ELR (cell line): ENCODE measurements at regions not wholly inside any gene's neighbourhood (a gene's known extent, or its start where the extent isn't known, plus 50 kb on each side); places are given as distances from the start of the nearest gene placed in this dataset.
A peak's percentile ranks its signal among the peaks of the same experiment; 100 is the strongest.
"Not testable (repeated sequence)": the region's sequence is repeated elsewhere in the genome, so short reads cannot be mapped to it uniquely, and the experiment has no call there.

Experiments used
- DNase-seq: peaks from one replicate; pipeline ENCODE4 v3.0.0-alpha.2; 2015; ENCODE audit warnings: low read depth

DNA sequence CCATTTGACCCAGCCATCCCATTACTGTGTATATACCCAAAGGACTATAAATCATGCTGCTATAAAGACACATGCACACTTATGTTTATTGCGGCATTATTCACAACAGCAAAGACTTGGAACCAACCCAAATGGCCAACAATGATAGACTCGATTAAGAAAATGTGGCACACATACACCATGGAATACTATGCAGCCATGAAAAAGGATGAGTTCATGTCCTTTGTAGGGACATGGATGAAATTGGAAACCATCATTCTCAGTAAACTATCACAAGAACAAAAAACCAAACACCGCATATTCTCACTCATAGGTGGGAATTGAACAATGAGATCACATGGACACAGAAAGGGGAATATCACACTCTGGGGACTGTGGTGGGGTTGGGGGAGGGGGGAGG, 242.7 kb upstream of the FOXF1 start:
- not testable (repeated sequence) for DNase-seq

DNA sequence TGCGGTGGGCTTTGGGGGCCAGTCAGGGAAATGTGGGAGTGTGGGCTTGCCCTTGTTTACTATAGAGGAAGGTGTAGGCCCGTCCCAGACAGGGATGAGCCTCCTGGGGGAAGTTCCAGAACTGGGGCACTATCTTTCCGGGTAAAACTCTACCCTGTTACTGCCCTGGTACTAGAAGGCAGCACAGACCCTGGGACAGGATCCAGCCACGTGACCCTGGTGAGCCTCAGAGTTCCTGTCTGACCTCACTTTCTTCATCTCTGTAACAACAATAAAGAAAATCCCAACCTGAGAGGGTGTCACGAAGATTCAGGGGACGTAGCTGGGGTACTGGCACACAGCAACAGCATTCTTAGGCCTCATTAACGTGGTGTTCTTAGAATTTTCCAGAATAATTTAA, 239.6 kb upstream of the FOXF1 start:
- no peak for DNase-seq

DNA sequence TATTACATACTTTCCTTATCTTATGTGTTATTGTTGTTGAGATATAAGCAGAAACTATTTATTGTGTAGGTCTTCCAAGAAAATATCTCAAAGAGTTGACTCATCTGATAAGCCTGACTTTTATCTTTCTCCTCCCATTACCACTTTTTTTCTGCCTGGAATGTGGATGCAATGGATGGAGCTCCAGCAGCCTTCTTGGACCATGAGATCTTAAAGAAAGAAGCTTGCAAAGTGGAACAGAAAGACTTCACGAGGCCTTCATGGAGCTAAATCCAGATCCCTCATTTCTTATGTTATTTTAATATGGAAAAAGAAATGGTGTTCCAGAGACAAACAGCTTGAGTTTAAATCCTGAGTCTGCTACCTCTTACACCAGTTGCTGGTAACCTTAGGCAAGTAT, 237.6 kb upstream of the FOXF1 start:
- DNase-seq: no peak

DNA sequence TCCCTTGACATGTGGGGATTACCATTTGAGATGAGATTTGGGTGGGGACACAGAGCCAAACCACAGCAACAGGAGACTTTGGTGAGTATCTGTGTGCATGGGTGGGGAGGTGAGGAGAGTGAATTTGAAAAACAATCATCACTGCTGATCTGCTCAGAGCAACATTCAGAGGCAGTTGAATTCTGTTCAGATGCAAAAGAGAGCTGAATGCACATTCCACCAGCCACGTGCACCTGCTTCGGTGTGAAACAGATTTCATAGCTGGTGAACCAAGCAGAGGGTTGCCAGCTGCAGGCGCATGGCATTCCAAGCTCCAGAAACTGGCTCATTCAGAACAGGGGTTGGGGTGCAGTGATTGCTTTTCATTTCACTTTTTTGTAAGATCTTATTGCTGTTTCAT, 233.1 kb upstream of the FOXF1 start:
- no peak for DNase-seq

DNA sequence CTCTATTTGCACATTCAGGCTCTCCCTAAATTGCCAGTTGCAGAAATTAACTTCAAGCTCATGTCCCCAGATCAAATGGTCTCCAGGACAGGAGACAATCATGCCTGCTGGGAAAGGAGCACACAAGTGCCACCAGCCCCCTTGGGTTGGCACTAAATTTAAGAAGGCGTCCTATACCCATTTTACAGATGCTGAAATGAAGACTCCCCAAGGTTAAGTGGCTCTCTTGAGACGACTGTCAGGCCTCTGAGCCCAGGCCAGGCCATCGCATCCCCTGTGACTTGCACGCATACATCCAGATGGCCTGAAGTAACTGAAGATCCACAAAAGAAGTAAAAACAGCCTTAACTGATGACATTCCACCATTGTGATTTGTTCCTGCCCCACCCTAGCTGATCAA, 232.5 kb upstream of the FOXF1 start:
- not testable (repeated sequence) for DNase-seq

DNA sequence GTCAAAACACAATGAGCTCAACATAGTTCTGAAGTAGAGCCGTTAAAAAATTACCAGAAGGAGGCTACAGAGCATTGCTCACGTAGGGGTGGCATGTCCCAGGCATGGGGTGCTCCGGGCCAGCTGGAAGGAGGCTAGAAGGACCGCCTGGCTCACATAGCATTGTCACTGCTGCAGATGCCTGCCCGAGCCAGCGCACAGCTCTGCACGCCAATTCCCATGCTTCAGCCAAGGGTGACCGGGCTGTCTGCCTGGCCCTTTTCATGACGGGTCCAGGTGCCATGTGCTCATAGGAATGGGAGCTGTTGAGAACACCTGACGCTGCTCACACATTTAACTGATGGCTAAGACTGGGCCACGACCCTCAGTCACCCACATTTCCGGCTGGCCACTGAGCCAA, 228.9 kb upstream of the FOXF1 start:
- no peak for DNase-seq

DNA sequence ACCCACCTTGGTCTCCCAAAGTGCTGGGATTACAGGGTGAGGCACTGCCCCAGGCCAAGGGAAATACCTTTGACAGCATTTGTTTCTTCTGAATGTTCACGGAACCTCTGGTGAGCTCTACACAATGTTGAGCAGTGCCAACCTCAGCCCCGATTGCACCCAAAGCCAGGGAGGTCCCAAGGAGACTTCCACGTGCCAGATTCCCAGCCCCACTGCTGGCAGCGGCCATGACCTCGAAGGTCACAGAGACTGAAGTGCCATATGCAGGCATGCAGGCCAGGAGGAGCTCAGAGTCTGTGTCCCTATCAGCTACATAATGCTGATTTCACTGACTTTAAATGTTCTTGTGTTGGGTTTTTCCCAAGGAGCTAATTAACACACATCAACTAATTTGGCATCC, 226.4 kb upstream of the FOXF1 start:
- no peak for DNase-seq

DNA sequence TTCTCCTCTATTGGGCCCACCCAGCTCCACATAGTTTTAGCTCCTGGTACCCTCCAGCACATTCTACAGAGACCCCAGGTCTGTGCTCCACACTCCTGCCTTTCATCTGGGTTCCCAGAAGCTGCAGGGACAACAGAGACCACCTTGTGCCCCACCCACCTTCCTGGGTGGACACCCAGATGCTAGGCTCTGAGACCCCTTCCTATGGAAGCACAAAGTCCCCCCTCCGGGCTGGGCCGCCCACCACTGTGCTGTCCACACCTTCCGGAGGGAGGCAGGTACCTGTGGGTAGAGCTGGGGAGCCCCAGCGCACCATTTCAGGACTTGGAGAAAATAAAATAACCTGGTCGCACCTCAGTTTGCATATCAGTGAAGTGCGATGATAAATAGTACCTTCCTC, 224.9 kb upstream of the FOXF1 start:
- DNase-seq: no peak

DNA sequence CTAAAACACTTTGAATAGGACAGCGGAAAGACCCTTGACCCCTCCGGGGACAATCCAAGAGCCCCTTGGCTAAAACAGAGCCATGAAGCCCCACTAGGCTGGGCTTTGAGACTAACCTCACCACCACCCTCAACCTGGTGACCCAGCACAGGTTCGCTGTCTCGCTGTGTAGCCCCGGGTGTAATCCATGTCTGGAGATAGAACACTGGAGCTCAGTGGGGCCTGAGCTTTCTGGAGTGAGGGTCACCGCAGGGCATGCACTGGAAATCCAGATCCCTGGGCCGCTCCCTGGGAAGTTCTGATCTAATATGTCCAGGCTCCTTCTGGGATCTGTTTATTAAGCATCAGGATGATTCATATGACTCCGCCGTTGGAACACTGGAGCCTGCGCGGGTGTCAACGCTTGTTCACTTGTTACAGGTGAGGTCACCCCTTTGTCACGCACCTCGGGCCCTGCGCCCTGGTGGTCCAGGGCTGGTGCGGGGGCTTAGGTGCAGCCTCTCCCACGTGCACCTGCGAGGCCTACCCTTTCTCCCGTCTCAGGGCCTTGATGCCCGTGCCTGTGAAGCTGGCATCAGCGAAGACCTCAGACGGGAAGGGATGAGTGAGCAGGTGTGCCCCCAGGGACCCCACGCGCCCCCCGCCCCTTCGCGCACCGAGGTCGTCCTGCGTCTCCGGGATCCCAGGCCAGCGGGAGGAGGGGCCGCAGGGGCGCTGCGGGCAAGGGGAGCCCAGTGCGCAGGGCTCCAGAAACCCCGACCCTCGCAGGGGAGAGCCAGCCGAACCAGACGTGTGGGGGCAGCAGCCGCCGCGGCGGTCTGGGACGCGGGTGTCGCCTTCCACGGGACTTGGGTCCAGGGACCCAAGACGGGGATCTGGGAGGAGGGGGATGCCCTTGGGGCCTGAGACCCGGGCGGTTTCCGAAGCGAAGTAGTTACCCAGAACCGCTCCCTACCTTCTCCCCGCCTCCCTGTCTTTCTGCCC, 224.1 kb upstream of the FOXF1 start:
- peak; percentile 62 for DNase-seq

DNA sequence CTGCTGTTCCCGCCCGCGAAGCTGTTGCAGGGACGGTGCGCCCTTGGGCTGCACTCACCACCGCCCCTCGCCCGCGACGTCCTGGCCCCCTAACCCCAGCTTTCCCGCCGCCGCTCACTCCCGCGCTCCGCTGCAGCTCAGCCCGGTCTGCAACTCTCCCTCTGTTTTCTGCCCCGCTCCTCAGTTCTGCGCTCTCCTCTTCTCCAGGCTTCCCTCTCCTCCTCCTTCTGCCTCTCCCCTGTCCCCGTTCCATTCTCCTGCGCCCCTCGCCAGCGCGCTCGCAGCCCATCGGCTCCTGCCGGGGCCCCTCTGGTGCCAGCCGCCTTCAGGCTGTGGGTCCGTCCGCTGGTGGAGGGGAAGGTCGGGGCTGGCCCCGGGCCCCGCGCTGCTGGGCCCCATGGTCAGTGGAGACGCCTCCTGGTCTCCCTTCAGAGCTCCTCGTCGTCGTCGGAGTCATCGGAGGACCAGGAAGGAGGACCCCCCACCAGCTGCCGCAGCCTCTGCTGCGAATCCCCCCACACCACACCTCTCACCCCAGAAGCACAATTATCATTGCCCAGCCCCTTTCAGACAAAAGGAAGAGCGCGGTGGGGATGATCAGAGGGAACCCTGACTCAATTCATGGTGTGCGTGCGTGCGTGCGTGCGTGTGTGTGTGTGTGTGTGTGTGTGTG, 223.2 kb upstream of the FOXF1 start:
- no peak for DNase-seq

DNA sequence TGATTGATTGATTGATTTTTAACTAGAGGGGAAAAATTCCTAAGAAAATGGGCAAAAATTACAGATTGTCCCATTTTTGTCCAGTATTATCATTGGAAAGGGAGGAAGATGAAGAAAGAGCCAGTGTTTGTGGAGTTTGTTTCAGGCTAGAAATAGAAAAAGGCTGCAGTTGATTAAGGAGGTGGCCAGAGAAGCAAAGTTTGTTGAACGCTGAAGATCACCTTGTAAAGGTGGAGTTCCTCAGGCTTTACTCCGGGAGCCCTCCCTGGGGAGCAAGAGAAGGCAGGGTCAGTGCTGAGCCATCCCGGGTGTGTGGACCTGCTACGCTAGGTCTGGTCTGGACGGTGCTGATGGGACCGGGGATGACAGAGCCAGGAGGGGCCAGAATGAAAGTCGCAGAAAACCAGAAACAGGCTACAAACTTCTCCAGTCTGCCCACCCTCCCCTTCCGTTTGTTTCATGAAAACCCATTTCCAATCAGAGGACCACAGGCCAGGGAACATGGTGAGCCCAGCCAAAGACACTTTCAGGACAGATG, 222.6 kb upstream of the FOXF1 start:
- no peak for DNase-seq

DNA sequence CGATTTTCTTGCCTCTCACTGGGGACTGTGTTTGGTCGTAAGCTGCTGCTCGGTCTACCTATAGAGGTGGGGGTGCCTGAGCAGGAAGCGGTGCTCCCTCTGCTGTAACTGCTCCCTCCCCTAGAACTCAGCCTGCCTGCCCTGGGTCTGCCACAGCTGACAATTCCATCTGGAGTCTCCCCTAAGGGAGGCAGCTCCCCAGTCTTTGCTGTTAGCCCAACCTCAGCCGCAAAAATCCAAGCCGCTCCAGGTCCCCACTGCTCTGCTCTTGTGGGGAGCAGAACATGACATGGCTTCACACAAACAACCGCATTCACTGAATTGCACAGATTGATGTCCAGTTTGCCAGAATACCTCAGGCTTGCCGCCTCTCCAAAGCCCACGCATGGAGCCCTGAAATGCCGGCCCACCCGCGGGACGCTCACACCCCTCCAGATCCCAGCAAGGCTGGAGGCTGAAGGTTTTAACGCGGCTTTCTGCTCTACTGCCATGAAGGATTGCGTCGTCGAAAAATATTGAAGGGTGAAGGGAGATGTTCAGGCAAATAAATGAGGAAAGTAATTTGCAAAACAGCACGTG, 221.5 kb upstream of the FOXF1 start:
- DNase-seq: no peak

DNA sequence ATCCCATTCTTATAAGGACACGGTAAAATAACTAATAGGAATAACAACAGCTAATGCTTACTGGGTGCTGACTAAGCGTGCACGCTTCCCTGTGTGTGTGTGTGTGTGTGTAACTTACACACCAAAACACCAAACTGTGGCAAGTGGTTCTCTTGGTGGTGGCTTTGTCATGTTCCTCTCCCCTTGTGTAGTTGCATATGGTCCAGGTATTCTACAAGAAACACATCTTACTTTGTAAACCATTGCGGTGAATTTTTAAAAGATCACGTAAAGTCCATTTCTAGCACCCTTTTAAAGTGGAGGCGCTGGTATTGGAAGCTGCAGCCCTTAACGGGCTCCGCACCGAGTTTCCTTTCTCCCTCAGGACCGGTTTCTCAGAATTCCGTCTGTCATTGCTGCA, 221.0 kb upstream of the FOXF1 start:
- DNase-seq: no peak

DNA sequence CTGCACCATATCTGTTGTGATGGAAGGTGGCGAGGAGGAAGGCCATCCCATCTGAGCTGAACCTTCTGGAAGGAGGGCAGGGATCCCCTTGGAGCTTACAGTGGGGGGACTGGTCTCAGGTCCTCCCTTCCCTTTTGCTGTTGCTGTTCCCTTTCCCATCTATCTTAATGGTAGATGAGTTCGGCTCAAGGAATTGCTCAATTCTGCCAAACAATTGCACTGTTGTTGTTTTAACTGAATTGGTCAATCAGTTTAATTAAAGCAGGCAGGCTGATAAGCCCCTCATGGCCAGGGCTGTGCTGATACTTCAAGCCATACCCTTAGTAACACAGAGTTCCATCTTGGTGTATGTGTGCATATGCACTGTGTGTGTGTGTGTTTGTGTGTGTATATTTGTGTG, 220.4 kb upstream of the FOXF1 start:
- DNase-seq: no peak

DNA sequence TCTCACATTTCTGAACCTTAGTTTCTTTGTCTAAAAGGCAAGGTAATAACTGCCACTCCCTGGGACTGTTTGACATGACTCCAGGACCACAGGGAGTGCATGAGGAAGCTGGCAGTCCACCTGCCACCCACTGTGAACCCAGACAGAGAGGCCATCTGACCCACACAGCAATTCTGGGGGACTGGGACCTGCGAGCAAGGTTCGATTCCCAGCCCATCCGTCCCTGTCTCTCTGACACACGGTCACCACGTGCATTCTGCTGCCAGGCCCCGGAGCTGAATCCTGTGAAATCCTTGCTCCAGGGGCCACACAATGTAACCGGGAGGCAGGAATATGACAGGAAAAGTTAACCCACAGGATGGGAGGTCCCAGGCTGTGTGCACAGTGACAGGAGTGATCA, 218.8 kb upstream of the FOXF1 start:
- no peak for DNase-seq

DNA sequence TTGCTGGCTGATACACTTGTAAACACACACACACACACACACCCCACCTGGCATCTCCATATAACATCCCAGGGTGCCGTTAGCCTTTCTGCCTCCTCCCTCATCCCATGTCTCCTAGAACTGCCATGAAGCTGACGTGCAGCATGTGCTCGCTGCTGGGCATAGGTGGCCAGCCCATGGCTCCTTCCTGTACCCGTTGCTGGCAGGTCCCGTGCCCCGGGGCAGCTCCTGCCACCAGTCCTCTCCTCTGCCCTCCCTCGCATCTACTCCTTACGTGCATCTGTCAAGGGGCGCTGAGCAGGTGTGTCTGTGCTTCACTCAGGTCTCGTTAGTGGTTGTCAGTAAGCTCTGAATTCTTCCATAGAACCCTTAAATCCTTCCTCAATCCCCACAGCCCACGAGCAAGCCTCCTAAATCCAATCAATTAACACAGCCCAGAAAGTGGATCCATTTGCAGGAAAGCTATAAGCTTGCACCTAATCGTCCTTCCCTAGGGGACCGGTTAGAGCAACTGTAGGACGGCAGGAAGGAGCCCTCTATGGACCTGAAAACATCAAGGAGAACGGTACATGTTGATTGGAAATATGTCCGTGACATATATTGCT, 218.1 kb upstream of the FOXF1 start:
- DNase-seq: no peak

DNA sequence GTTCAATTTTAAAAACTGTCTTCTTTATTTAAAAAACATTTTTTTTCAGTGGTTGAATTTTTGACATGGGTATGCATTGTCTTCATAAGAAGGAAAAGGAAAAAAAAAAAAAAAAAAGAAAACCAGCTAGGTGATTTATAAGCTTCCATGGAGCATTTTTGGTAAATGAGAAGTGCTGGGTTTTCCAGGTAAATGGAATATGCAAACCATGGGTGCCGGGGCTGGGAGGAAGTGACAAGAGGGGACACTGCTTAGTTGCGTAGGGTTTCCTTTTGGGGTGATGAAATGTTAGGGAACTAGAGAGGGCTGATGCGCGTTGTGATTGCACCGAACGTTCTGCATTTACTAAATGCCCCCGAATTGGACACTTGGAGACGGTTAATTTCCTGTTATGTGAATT, 217.4 kb upstream of the FOXF1 start:
- no peak for DNase-seq

DNA sequence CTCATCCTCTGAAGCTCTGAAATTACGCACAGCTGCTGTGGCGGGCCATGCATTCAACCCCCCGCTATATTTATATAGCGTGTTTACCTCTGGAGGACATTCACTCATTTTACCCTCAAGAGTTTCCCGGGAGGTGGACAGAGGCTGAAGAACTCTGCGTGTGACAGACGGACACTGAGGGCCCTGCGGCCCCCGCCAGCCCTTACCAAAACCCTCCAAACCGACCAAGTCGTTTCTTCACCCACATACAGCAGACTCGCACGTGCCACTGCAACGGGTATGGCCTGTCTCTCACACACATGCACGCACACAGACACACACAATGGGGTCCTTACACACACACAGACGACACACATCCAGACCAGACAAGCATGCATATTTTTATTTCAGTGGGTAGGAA, 216.4 kb upstream of the FOXF1 start:
- DNase-seq: no peak

DNA sequence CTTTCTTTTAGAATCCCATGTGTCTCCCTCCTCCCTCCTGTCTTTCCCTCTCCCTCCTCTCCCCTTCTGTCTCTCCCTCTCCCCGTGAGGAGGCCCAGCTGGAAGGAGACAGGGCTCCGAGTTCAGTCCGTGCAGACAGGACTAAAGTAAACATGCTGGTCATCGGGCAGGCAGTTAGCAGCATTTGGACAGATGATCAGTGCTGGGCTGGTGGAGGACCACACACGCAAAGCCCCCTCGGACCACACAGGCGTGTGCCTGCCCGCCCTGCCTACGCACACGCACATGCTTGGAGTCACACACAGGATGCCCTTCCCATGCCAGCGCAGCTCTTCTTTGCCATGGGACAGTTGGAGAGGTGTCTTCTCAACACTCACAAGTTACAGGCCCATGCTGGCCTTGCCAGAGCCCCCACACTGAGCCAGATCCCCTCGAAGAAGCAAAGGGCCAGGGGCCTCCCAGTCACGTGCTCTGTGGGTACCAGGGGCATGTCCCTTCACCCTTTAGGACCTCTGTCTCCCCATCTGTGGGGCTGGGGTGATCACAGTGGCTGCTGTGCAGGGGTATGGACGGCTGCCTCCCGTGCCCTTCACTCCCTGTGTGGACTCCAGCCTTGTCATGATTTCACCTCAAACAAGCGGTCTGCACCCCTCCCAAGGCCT, 215.7 kb upstream of the FOXF1 start:
- no peak for DNase-seq

DNA sequence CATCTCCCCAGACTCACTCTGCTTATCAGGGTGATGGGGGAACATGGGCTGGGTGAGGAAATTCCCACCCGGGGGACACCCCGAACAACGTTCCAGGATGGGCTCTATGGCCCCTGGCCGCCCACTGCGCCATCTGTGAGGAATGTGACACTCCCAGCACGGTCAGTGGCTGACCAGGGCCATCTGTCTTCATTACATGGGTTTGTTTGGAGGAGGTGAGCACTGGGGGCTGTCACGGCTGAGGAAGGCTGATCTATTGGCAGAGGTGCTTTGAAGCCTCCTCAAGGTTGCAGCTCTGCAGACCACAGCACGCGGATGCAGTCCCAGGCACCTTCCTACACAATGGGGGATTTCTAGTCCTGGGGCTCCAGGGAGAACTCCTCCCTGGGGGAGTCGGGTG, 214.1 kb upstream of the FOXF1 start:
- DNase-seq: no peak

DNA sequence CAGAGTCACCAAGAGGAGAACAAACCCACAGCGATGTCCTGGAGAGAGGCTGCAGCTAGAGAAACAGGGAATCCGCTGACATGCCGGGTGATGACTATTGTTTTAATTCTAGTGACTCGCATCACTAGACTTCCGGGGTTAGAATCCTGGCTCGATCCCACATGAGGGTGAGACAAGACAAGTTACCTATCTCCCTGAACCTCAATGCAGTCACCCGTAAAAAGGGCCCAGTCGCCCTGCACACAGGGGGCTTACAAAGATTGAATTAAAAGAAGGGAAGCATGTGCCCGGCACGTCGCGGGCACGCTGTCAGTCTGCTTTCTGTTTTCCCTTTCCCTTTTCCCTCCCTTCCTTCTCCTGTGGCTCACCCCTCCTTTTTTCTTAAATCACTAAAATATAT, 212.9 kb upstream of the FOXF1 start:
- DNase-seq: peak; percentile 54
